Epithelial cell of esophagus (primary cell): ENCODE measurements at regions not wholly inside any gene's neighbourhood (a gene's known extent, or its start where the extent isn't known, plus 50 kb on each side); places are given as distances from the start of the nearest gene placed in this dataset.

Source experiments
- DNase-seq: peaks from one replicate; pipeline ENCODE4 v3.0.0; 2010; ENCODE audit warnings: low read depth
- H3K4me3 ChIP-seq: 2 replicates; pipeline ENCODE4 v1.5.1; 2011; ENCODE audit warnings: mild to moderate bottlenecking, low read length, control low read depth
- CTCF ChIP-seq: IDR thresholded peaks from 2 replicates; pipeline ENCODE4 v1.5.1; 2011; ENCODE audit warnings: low read depth, mild to moderate bottlenecking, low read length, control low read depth, inconsistent platforms; ENCODE audit not compliant: insufficient read depth; ENCODE audit errors: missing control alignments

GRCh38 chr16:62089715-62090114, 53.5 kb upstream of the CDH8 start:
- no peak overlapping the region for H3K4me3 ChIP-seq
- no peak for TF ChIP-seq CTCF
- no peak for DNase-seq

- no peak for DNase-seq
- no peak for TF ChIP-seq CTCF
These were observed 52.6 kb upstream of the CDH8 start for GRCh38 chr16:62088731-62089410.

More at GRCh38 chr16:62088731-62089410, 52.6 kb upstream of the CDH8 start:
- H3K4me3 ChIP-seq = no peak overlapping the region
